ENCODE measurements at regions not wholly inside any gene's neighbourhood (a gene's known extent, or its start where the extent isn't known, plus 50 kb on each side); places are given as distances from the start of the nearest gene placed in this dataset.

GRCh38 chr5:124951105-124951504 lies 204.7 kb upstream of the ZNF608 start:
- no peak for TF ChIP-seq GABPA (IDR thresholded peaks at IDR 0.05 in 1 of 2, conservative IDR thresholded peaks at IDR 0.05 in 1 of 2)
- TF ChIP-seq YY1 (IDR thresholded peaks at IDR 0.05), result no peak
- no peak for TF ChIP-seq TAF1 (conservative IDR thresholded peaks at IDR 0.05)
- no peak for TF ChIP-seq ATF3 (IDR thresholded peaks at IDR 0.05)
- no peak for TF ChIP-seq FOXA1 (IDR thresholded peaks at IDR 0.05)
- no peak for TF ChIP-seq MAX (IDR thresholded peaks at IDR 0.05)
- no peak for TF ChIP-seq ZBTB33 (IDR thresholded peaks at IDR 0.05)
- no peak for TF ChIP-seq RAD21 (IDR thresholded peaks at IDR 0.05)
- no peak for TF ChIP-seq RXRA (IDR thresholded peaks at IDR 0.05)
- Histone ChIP-seq H3K27me3 (ENCODE audit: control insufficient read depth in 4 of 4, insufficient read depth in 4 of 4, low read length in 3 of 4) (no peaks in the 10 kb centered on the region), H3K9ac (ENCODE audit: low read depth in 1 of 2, low read length in 2 of 2) (no peak overlapping the region), H3K4me1 (ENCODE audit: control insufficient read depth in 4 of 4, insufficient read depth in 4 of 4, low read length in 3 of 4) (no peaks in the 10 kb centered on the region), H3K4me3 (ENCODE audit: low read depth in 1 of 3, low read length in 3 of 3) (no peak overlapping the region), H3K36me3 (ENCODE audit: control insufficient read depth in 4 of 4, insufficient read depth in 3 of 4, low read depth in 1 of 4, low read length in 3 of 4) (no peaks in the 10 kb centered on the region), H3K9me3 (ENCODE audit: control insufficient read depth in 4 of 4, low read length in 3 of 4) (no peaks in the 10 kb centered on the region), H3K27ac (ENCODE audit: low read depth in 1 of 2, low read length in 2 of 2) (no peak overlapping the region)
- no peak for DNase-seq (ENCODE audit: low spot score)
- WGBS, result 94% methylated on average over 3 of the region's 3 CpGs

GRCh38 chr5:124951661-124952060 lies 205.2 kb upstream of the ZNF608 start:
- DNase-seq (ENCODE audit: low spot score), result no peak
- Histone ChIP-seq H3K9ac (ENCODE audit: low read depth in 1 of 2, low read length in 2 of 2) (no peak overlapping the region), H3K9me3 (ENCODE audit: control insufficient read depth in 4 of 4, low read length in 3 of 4) (no peaks in the 10 kb centered on the region), H3K27ac (ENCODE audit: low read depth in 1 of 2, low read length in 2 of 2) (no peak overlapping the region), H3K4me3 (ENCODE audit: low read depth in 1 of 3, low read length in 3 of 3) (no peak overlapping the region), H3K27me3 (ENCODE audit: control insufficient read depth in 4 of 4, insufficient read depth in 4 of 4, low read length in 3 of 4) (no peaks in the 10 kb centered on the region), H3K36me3 (ENCODE audit: control insufficient read depth in 4 of 4, insufficient read depth in 3 of 4, low read depth in 1 of 4, low read length in 3 of 4) (no peaks in the 10 kb centered on the region), H3K4me1 (ENCODE audit: control insufficient read depth in 4 of 4, insufficient read depth in 4 of 4, low read length in 3 of 4) (no peaks in the 10 kb centered on the region)
- 85% methylated on average over 3 of the region's 3 CpGs for WGBS
- TF ChIP-seq MAX (IDR thresholded peaks at IDR 0.05) (no peak), FOXA1 (IDR thresholded peaks at IDR 0.05) (no peak), YY1 (IDR thresholded peaks at IDR 0.05) (no peak), HNF4A (conservative IDR thresholded peaks at IDR 0.05) (no peak), ATF3 (IDR thresholded peaks at IDR 0.05) (no peak), RXRA (IDR thresholded peaks at IDR 0.05) (no peak), RAD21 (IDR thresholded peaks at IDR 0.05) (no peak), JUND (IDR thresholded peaks at IDR 0.05) (no peak), REST (IDR thresholded peaks at IDR 0.05) (no peak), GABPA (IDR thresholded peaks at IDR 0.05 in 1 of 2, conservative IDR thresholded peaks at IDR 0.05 in 1 of 2) (no peak), SP1 (IDR thresholded peaks at IDR 0.05) (no peak), FOXA2 (IDR thresholded peaks at IDR 0.05) (no peak), HNF4G (IDR thresholded peaks at IDR 0.05) (no peak)

Measured in liver (tissue), 7 donors.